H4 (cell line): ENCODE measurements at regions not wholly inside any gene's neighbourhood (a gene's known extent, or its start where the extent isn't known, plus 50 kb on each side); places are given as distances from the start of the nearest gene placed in this dataset.

ENCODE experiments used
- DNase-seq: peaks from one replicate; pipeline ENCODE4 v3.0.0-alpha.2; 2015; ENCODE audit warnings: low spot score

DNA sequence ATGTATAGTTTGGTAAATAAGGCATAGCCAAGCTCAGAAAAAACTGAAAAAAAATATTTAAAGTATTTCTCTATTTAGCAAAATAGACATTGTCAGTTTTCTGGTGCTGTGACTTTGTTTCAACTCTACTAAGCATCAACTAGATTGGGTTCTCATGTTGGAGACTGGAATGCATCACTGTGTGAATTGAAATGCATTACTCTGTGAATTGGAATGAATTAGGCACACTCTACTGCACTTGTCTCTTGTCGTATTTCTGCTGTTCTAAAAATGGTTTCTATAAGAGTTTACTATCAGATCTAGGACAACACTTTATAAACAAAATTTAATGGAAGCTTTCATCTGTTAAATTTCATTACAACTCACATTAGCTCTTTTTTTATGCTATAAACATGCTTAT lies 1772.2 kb downstream of the MAT2B start:
- no peak for DNase-seq

DNA sequence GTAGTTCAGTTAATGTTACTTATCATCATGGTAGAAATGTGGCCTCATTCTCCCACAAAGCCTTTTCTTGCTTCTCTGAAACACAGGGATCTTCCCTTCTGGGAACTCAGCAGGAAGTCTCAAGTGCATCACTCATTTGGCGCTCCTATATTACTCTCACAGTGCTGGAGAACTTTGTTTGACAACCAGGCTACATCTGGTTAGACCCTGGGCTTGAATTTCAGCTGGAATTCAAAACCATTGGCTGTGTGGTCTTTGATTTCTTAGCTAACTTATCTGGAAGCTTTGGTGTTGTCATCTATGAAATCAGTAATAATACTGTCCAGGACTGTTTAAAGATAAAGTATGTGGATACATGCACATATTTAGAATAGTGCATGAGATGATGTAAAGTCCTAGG lies 1777.1 kb downstream of the MAT2B start:
- DNase-seq: no peak

- no peak for DNase-seq
Observed at GRCh38 chr5:165286692-165287091, 1781.3 kb downstream of the MAT2B start.

GRCh38 chr5:165290535-165290934 lies 1785.1 kb downstream of the MAT2B start:
- DNase-seq: no peak

GRCh38 chr5:165296401-165297130 lies 1791.1 kb downstream of the MAT2B start:
- no peak for DNase-seq

DNA sequence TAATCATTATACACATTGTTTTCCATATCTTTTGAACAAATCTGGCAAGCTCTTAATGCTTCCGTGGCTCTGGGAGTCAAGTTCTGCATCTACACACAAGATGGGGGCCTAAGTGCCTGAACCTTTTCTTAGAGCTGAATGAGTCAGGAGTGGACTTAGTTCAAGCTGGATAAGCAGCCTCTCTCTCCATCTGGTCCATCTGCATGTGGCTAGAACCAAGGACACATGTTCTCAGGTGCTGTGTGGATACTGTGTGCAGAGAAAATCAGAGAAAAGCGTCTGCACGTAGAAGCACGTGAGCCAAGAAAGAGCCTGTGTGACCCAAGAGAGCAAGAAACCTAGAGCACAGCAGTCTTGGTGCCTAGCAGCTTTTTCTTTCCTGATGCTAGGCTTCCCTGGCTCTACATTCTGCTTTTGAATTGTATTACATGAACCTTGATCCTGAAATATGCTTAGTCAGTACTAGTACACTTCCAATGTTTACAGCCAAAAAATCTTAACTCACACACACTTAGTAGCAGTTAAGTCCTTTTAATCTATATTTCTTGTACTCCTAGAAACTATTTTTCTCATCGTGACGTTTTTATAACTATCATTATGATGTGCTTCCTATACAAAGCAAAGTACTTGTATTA lies 1798.9 kb downstream of the MAT2B start:
- no peak for DNase-seq

DNA sequence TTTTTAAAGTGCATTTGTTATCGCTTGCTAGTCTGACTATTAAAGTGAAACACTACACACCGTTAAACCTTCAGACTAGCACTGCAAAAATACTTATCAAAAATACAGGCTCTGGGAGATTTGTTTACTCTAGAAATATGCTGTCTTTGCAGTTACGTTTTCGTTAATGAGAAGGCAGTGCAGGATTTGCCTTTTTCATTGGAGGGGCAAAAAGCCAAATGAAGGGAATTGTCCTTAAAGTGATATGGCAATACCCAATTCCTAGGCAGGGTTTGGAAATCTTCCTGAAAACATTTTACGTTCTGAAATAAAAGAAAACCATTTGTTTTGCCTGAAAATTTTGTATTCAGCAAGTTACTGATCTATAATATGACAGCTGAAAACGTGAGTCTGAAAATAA lies 1800.2 kb downstream of the MAT2B start:
- no peak for DNase-seq

DNA sequence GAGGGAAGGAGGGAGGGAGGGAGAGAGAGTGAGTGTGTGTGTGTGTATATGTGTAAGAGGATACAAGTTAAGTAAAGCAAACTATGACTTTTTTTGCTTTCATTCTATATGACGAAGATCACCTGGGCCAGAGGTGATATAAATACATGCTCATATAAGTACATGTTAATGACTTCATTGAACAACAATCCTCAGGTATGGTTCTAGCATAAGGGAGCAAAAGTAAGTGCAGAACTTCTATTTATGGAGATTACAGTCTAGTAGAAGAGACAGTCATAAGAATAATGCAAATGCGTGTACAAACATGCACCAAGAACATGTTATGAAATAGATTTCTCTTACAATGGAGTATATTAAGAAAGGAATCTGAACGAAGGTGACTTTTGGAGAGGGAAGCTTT lies 1804.0 kb downstream of the MAT2B start:
- DNase-seq: no peak

DNA sequence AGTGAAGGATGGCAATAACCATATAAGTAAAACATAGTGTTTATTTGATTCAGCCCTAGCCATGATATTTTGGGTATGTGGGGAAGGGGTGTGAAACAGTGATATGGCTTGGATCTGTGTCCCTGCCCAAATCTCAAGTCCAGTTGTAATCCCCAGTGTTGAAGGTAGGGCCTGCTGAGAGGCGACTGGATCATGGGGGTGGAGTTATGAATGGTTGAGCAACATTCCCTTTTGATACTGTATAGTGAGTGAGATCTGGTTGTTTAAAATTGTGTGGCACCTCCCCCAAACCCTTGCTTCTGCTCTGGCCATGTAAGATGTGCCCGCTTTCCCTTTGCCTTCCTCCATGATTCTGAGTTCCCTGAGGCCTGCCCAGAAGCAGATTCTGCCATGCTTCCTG lies 1804.6 kb downstream of the MAT2B start:
- no peak for DNase-seq

DNA sequence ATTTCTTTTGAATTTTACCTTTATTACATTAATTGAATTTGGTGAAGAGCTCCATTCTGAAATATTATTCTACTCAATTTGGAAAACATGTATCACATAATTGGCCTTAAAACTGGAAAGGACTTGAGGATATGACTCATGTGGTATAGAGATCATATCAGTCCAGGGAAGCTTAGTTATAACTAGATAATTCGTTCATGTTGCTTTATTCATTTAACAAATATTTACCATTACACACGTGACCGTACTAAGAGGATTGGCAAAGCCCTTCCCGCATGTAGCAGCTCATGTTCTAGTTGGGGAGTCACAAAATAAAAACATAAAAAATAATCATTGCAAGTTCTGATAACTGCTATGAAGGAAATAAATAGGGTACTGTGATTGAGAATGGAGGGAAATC lies 1816.5 kb downstream of the MAT2B start:
- DNase-seq: peak; percentile 26

- DNase-seq: peak; percentile 27
Observed at GRCh38 chr5:165325221-165325620, 1819.8 kb downstream of the MAT2B start.

DNA sequence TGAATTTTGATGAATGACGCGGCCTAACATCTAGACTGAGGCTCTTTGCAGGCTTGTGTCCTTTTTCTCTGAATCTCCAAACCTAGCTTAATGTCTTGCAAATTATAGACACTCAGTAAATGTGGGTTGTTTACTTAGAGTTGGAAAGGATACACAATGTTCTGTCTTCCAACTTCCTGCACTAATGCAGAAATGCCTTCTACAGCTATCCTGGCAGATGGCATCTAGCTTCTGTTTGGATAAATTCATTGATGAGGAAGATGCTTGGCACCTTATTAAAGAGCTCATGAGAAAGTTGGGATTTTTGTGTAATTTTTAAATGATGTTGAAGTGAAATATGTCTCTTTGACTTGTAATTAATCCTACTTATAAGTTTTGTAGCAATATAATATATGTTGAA lies 1822.2 kb downstream of the MAT2B start:
- no peak for DNase-seq

GRCh38 chr5:165328846-165329245 lies 1823.4 kb downstream of the MAT2B start:
- no peak for DNase-seq

DNA sequence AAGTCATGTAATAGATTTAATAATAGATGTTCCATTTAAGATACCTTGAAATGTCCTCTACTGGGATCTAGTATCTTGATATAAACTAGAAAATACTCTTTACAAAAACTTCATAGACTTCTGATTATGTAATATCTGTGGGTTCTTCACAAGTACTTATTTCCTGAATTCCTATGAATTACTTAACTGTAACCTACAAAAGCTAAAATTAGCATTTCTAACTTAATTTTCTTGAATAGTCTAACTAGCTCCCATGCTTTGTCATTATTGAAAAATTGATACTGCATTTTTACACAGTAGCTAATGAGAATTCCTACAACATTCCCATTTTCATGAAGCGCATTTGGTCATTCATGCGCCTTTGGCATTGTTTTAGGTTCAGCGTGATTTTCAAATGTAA lies 1828.2 kb downstream of the MAT2B start:
- DNase-seq: no peak

GRCh38 chr5:165334201-165334600 lies 1828.8 kb downstream of the MAT2B start:
- no peak for DNase-seq

GRCh38 chr5:165349735-165350134 lies 1844.3 kb downstream of the MAT2B start:
- DNase-seq: no peak

DNA sequence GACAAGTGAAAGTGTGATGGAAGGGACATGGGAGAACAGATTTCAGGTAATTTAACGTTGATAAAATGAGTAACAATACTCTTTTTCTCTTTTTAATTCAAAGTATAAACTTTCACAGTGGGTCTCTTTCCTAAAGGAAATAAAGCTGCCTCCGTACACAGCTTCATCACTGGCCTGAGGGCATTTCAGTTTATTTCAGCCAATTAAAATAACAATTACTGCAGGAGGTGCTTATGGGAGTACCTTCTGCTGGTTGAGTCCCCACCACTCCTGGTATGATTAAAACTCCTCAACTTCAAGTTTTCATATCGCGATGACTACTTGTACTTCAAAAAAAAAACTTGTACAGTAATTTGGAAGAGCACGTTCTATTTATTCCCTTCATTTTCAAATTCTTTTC lies 1845.9 kb downstream of the MAT2B start:
- no peak for DNase-seq

- DNase-seq: no peak
Observed at GRCh38 chr5:165360366-165360765, 1854.9 kb downstream of the MAT2B start.

GRCh38 chr5:165360784-165361542 lies 1855.5 kb downstream of the MAT2B start:
- no peak for DNase-seq

DNA sequence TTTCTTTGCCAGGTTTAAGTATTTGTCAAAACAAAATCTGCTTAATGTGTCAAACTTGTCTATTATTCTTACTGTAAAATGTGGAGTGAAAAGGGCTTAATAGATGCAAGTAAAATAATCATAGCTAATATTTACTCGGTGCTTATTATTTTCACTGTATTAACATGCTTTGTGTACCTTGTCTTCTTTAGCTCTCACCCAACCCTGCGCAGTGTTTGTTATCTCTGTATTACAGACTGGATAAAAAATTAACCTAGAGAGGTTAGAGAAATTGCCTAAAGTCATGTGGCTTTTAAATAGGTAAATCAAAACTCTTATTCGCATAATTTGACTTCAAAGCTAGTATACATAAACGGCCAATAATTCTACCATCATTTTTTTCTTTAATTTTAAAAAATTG lies 1864.8 kb downstream of the MAT2B start:
- no peak for DNase-seq

DNA sequence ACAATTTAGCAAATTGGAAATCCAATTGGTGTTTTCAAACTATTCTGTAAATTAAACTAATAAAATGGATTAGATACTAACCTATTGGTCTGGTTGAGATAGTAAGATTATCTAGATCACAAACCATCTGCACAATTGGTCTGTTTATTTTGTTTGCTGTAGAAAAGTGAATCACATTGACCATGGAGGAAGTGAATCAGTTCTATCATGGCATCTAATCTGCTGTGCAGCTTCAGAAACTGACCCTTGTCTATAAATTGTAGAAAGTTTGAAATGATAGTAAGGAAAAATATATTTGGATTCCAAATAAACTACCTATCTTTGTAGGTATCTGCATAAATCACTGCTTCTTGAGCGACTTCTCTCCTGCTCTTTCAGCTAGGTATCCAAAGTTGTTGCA lies 1865.4 kb downstream of the MAT2B start:
- no peak for DNase-seq

DNA sequence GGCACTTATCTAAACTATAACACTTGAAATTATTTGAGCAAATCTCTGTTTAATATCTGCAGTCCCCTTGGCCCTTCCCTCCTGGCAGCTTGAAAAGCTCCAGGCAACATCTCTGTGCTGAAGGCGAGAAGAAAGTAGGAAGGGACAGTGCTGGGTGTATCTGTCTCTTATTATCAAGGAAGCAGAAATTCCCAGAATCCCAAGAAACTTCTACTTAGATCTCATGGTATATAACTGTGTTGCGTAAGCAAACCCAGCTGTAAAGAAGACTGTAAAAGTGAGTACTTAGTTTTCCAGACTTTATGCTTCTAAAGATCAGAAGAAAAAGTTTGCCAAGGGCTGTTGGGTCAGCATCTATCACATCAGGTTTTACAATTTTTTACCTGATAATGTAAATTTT lies 1869.8 kb downstream of the MAT2B start:
- DNase-seq: no peak

- no peak for DNase-seq
Observed at GRCh38 chr5:165393839-165394238, 1888.4 kb downstream of the MAT2B start.
